Parathyroid adenoma (tissue), 2 donors: ENCODE measurements at regions not wholly inside any gene's neighbourhood (a gene's known extent, or its start where the extent isn't known, plus 50 kb on each side); places are given as distances from the start of the nearest gene placed in this dataset.

Source experiments
- H2AFZ ChIP-seq: fragments of 300-600 bp; sonication (generic); one replicate; pipeline ENCODE4 v1.7.0; 2017; ENCODE audit warnings: antibody characterized with exemption, mild to moderate bottlenecking
- H3K27ac ChIP-seq: fragments of 300-600 bp; sonication (generic); one replicate; pipeline ENCODE4 v1.7.0; 2017
- H3K27me3 ChIP-seq: fragments of 300-600 bp; sonication (generic); one replicate; pipeline ENCODE4 v1.7.0; 2017; ENCODE audit warnings: low read length; ENCODE audit not compliant: control insufficient read depth, insufficient read depth
- H3K36me3 ChIP-seq: fragments of 300-600 bp; sonication (generic); one replicate; pipeline ENCODE4 v1.7.0; 2017; ENCODE audit warnings: low read length; ENCODE audit not compliant: control insufficient read depth, insufficient read depth
- H3K4me1 ChIP-seq: fragments of 300-600 bp; sonication (generic); one replicate; pipeline ENCODE4 v1.7.0; 2017; ENCODE audit warnings: control low read depth
- H3K4me2 ChIP-seq: fragments of 300-600 bp; sonication (generic); one replicate; pipeline ENCODE4 v1.7.0; 2017; ENCODE audit warnings: low read length
- H3K4me3 ChIP-seq: fragments of 300-600 bp; sonication (generic); one replicate; pipeline ENCODE4 v1.7.0; 2017; ENCODE audit warnings: low read depth, low read length
- H3K79me2 ChIP-seq: fragments of 300-600 bp; sonication (generic); one replicate; pipeline ENCODE4 v1.7.0; 2017; ENCODE audit warnings: control low read depth
- H3K9ac ChIP-seq: fragments of 300-600 bp; sonication (generic); one replicate; pipeline ENCODE4 v1.7.0; 2017; ENCODE audit warnings: mild to moderate bottlenecking
- H3K9me3 ChIP-seq: fragments of 300-600 bp; sonication (generic); one replicate; pipeline ENCODE4 v1.7.0; 2017; ENCODE audit warnings: low read length; ENCODE audit not compliant: control insufficient read depth
- TF ChIP-seq, protein P1 (sequence below): fragments of 300-600 bp; sonication (generic); IDR thresholded peaks from one replicate; pipeline ENCODE4 v1.7.0; 2017; ENCODE audit warnings: antibody characterized with exemption, mild to moderate bottlenecking
- donor health status: primary hyperparathyroidism.

DNA sequence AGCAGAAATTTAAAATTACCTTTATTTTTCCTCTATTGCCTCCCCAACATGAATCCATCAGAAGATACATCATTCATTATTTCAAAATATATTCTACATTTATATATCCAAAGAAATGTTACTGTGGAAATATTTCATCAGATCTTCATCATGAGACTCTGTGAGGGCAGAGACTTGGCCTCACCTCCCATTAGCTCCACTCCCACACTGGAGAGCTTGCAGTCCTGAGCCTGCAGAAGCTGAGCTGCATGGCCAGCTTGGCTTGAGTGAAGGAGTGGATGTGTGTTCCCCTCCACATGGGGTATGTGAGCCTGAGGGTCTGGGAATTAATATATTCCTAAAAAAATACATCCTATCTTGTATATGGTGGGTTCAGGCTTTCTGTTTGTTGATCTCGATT is 961.9 kb downstream of the TMEM121 start:
- Histone ChIP-seq H3K36me3 (no peaks in the 10 kb centered on the region), H2AFZ (no peak overlapping the region), H3K9ac (no peak overlapping the region), H3K4me1 (no peaks in the 10 kb centered on the region), H3K4me3 (no peak overlapping the region), H3K27me3 (no peaks in the 10 kb centered on the region), H3K79me2 (no peaks in the 10 kb centered on the region), H3K9me3 (no peaks in the 10 kb centered on the region), H3K4me2 (no peak overlapping the region), H3K27ac (no peak overlapping the region)
- TF ChIP-seq, protein P1, sequence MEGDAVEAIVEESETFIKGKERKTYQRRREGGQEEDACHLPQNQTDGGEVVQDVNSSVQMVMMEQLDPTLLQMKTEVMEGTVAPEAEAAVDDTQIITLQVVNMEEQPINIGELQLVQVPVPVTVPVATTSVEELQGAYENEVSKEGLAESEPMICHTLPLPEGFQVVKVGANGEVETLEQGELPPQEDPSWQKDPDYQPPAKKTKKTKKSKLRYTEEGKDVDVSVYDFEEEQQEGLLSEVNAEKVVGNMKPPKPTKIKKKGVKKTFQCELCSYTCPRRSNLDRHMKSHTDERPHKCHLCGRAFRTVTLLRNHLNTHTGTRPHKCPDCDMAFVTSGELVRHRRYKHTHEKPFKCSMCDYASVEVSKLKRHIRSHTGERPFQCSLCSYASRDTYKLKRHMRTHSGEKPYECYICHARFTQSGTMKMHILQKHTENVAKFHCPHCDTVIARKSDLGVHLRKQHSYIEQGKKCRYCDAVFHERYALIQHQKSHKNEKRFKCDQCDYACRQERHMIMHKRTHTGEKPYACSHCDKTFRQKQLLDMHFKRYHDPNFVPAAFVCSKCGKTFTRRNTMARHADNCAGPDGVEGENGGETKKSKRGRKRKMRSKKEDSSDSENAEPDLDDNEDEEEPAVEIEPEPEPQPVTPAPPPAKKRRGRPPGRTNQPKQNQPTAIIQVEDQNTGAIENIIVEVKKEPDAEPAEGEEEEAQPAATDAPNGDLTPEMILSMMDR: no peak

DNA sequence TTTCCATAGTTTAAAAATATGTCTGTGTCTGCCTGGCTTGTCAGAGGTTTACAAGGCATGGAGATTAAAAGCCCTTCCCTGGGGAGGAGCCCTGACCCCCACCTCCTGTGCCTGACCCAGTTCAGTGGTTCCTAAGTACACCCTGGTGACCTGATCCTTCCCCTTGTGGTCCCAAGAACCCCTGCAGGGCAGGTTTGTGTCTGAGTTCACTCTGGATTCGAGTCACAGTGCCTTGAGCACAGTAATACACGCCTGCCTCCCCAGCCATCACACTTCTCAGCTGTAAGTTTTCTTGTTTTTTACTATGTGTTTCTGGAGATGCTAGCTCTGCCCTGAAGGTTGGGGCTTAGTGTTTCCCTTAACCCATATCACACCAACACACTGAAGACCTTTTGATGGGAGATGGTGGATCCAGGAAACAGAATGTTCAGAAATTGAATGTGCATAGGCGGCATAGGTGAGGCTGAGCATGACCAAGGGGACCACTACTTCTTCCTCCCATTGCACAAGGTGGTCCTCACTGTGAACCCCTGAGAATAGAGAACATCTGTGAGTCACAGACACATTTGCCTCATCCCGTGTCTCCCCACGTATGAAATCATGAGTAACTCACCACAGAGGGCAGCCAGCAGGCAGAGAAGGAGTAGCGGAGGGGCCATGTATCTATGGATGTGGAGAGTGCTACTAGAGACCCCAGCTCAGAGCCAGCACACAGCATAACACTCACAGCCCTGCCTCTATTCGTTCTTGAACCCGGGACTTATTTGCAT is 962.9 kb downstream of the TMEM121 start:
- no peaks in the 10 kb centered on the region for H3K4me1 ChIP-seq
- TF ChIP-seq, protein P1: no peak
- no peak overlapping the region for H2AFZ ChIP-seq
- H3K27me3 ChIP-seq: no peaks in the 10 kb centered on the region
- no peaks in the 10 kb centered on the region for H3K36me3 ChIP-seq
- no peaks in the 10 kb centered on the region for H3K9me3 ChIP-seq
- no peak overlapping the region for H3K27ac ChIP-seq
- no peaks in the 10 kb centered on the region for H3K79me2 ChIP-seq
- H3K4me2 ChIP-seq: no peak overlapping the region
- no peak overlapping the region for H3K4me3 ChIP-seq
- H3K9ac ChIP-seq: no peak overlapping the region

DNA sequence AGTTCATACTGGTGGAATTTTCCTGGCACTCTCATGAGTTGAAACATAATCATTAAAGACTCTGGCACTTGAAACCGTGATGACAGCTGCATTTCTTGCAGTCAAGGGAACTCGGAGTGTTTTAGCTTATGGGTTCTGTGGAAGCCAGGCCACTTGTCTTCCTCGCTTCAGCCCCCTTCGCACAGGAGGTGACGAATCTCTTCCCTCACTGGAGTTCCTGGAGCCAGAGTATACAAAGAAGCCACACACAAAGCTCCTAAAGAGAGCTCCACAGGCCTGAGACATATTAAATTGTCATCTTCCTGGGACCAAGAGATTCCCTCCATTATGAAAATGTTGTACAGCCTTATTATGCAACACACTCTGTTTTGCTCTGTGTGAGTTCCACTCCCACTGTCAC is 964.1 kb downstream of the TMEM121 start:
- no peak overlapping the region for H3K9ac ChIP-seq

DNA sequence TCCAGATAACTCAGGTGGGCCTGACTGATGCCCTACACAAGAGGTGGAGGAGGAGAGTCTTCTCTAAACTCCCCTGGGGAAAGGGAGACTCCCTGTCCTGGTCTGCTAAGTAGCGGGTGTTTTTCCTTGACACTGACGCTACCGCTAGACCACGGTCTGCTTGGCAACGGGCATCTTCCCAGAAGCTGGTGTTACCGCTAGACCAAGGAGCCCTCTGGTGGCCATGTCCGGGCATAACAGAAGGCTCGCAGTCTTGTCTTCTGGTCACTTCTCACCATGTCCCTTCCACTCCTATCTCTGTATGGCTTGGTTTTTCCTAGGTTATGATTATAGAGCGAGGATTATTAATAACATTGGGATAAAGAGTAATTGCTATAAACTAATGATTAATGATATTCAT is 965.5 kb downstream of the TMEM121 start:
- H2AFZ ChIP-seq: no peak overlapping the region
- no peaks in the 10 kb centered on the region for H3K36me3 ChIP-seq
- H3K4me3 ChIP-seq: no peak overlapping the region
- H3K27ac ChIP-seq: no peak overlapping the region
- H3K79me2 ChIP-seq: no peaks in the 10 kb centered on the region
- no peak overlapping the region for H3K9ac ChIP-seq
- TF ChIP-seq, protein P1: no peak
- no peaks in the 10 kb centered on the region for H3K4me1 ChIP-seq
- H3K27me3 ChIP-seq: no peaks in the 10 kb centered on the region
- no peaks in the 10 kb centered on the region for H3K9me3 ChIP-seq
- H3K4me2 ChIP-seq: no peak overlapping the region

More for the DNA sequence above, 964.1 kb downstream of the TMEM121 start:
- Histone ChIP-seq H3K9me3 (no peaks in the 10 kb centered on the region), H3K4me3 (no peak overlapping the region), H3K4me2 (no peak overlapping the region), H3K79me2 (no peaks in the 10 kb centered on the region), H3K27me3 (no peaks in the 10 kb centered on the region), H3K27ac (no peak overlapping the region), H3K36me3 (no peaks in the 10 kb centered on the region), H3K4me1 (no peaks in the 10 kb centered on the region), H2AFZ (no peak overlapping the region)
- TF ChIP-seq, protein P1: no peak
